Trophoblast cell (in vitro differentiated cells and primary cell): ENCODE measurements at regions not wholly inside any gene's neighbourhood (a gene's known extent, or its start where the extent isn't known, plus 50 kb on each side); places are given as distances from the start of the nearest gene placed in this dataset.
A peak's percentile ranks its signal among the peaks of the same experiment; 100 is the strongest.

Experiments
- DNase-seq, 2 donors: peaks; one replicate each; pipeline ENCODE4 v3.0.0-alpha.2; 2016
- H2AFZ ChIP-seq: 2 replicates; pipeline ENCODE4 v1.6.1; 2013; ENCODE audit warnings: low read length, moderate library complexity, mild to moderate bottlenecking; ENCODE audit not compliant: insufficient read depth, poor library complexity
- H2AK5ac ChIP-seq: 2 replicates; pipeline ENCODE4 v1.6.1; 2013; ENCODE audit warnings: mild to moderate bottlenecking, low read length
- H2BK120ac ChIP-seq: 2 replicates; pipeline ENCODE4 v1.6.1; 2013; ENCODE audit warnings: low read length, mild to moderate bottlenecking, moderate library complexity; ENCODE audit not compliant: insufficient read depth, poor library complexity
- H2BK12ac ChIP-seq: 2 replicates; pipeline ENCODE4 v1.6.1; 2013; ENCODE audit warnings: mild to moderate bottlenecking, low read length, moderate library complexity
- H2BK5ac ChIP-seq: 2 replicates; pipeline ENCODE4 v1.6.1; 2013; ENCODE audit warnings: low read length, low read depth, moderate library complexity, mild to moderate bottlenecking; ENCODE audit not compliant: poor library complexity
- H3K14ac ChIP-seq: 2 replicates; pipeline ENCODE4 v1.6.1; 2013; ENCODE audit warnings: mild to moderate bottlenecking, low read length
- H3K18ac ChIP-seq: 2 replicates; pipeline ENCODE4 v1.6.1; 2013; ENCODE audit warnings: mild to moderate bottlenecking, low read length
- H3K23ac ChIP-seq: 2 replicates; pipeline ENCODE4 v1.6.1; 2013; ENCODE audit warnings: low read length
- H3K27ac ChIP-seq: 2 replicates; pipeline ENCODE4 v1.5.1; 2013; ENCODE audit warnings: low read depth, mild to moderate bottlenecking, inconsistent platforms, low read length, moderate library complexity
- H3K27me3 ChIP-seq: 2 replicates; pipeline ENCODE4 v1.6.1; 2013; ENCODE audit warnings: inconsistent platforms, mild to moderate bottlenecking, low read length, moderate library complexity; ENCODE audit not compliant: insufficient read depth
- H3K36me3 ChIP-seq, 2 experiments: 1 replicate in 1 of 2; 2 replicates in 1 of 2; pipeline ENCODE4 v1.6.1; 2013; ENCODE audit warnings: low read length in 2 of 2, mild to moderate bottlenecking in 2 of 2, moderate library complexity in 1 of 2; ENCODE audit not compliant: insufficient read depth in 2 of 2, control insufficient read depth in 1 of 2
- H3K4ac ChIP-seq: 2 replicates; pipeline ENCODE4 v1.6.1; 2013; ENCODE audit warnings: low read depth, mild to moderate bottlenecking, low read length, moderate library complexity
- H3K4me1 ChIP-seq, 2 experiments: 1 replicate in 1 of 2; 2 replicates in 1 of 2; pipeline ENCODE4 v1.6.1; 2013; ENCODE audit warnings: low read length in 2 of 2, mild to moderate bottlenecking in 2 of 2, moderate library complexity in 1 of 2; ENCODE audit not compliant: insufficient read depth in 2 of 2, control insufficient read depth in 1 of 2
- H3K4me2 ChIP-seq: 2 replicates; pipeline ENCODE4 v1.6.1; 2013; ENCODE audit warnings: inconsistent platforms, mild to moderate bottlenecking, low read length, moderate library complexity
- H3K4me3 ChIP-seq: 2 replicates; pipeline ENCODE4 v1.5.1; 2013; ENCODE audit warnings: mild to moderate bottlenecking, low read depth, low read length, inconsistent platforms
- H3K79me1 ChIP-seq: one replicate; pipeline ENCODE4 v1.6.1; 2013; ENCODE audit warnings: low read length
- H3K79me2 ChIP-seq: 2 replicates; pipeline ENCODE4 v1.6.1; 2013; ENCODE audit warnings: low read length, mild to moderate bottlenecking; ENCODE audit not compliant: control insufficient read depth, insufficient read depth, poor library complexity
- H3K9ac ChIP-seq: 2 replicates; pipeline ENCODE4 v1.6.1; 2013; ENCODE audit warnings: mild to moderate bottlenecking, low read length
- H3K9me3 ChIP-seq: 2 replicates; pipeline ENCODE4 v1.6.1; 2013; ENCODE audit warnings: low read depth, mild to moderate bottlenecking, control low read depth, inconsistent platforms, low read length; ENCODE audit not compliant: insufficient read depth
- H4K12ac ChIP-seq: 2 replicates; pipeline ENCODE4 v1.6.1; 2013; ENCODE audit warnings: low read depth, mild to moderate bottlenecking, low read length, moderate library complexity
- H4K8ac ChIP-seq: 2 replicates; pipeline ENCODE4 v1.6.1; 2013; ENCODE audit warnings: low read depth, mild to moderate bottlenecking, low read length, moderate library complexity
- H4K91ac ChIP-seq: one replicate; pipeline ENCODE4 v1.6.1; 2013; ENCODE audit warnings: low read depth, mild to moderate bottlenecking, low read length, moderate library complexity
- WGBS: extraction: QIAGEN DNeasy Blood & Tissue Kit; methylation state at CpG from one replicate; pipeline ENCODE4 v1.1.7; 2013; ENCODE audit warnings: missing lambda C conversion rate; ENCODE audit not compliant: insufficient read length, insufficient coverage; ENCODE audit errors: extremely low coverage; 5-methylcytosine and 5-hydroxymethylcytosine counted together

DNA sequence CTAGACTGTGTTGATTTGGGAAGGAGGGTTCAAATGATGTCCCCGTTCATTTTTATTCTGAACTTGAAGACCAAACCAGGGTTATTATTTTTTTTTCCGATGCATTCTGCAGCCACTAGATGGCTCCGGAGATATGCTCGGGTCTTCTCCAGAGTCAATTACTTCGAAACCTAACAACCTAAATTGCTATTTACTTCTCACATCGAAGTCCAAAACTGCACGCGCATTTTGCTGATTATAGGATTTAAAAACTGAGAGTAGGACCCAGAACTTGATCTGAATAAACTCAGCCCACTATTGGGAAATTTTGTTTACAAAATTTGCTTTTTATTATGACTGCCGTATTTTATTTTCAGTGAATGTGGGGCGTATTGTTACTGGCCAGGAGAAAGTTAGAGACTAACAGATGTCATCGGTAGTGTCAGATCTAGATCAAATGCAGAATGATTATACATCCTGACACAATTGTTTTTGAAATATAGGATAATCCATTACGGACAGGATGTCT lies 263.8 kb downstream of the HS3ST3A1 start:
- no peaks in the 10 kb centered on the region for H3K9me3 ChIP-seq
- no peak overlapping the region for H2AK5ac ChIP-seq
- H3K14ac ChIP-seq, result no peak overlapping the region
- peak in 1 of 2 donors; percentile 75 for DNase-seq
- peak overlapping the region; percentile 21 for H3K4me2 ChIP-seq
- no peak overlapping the region for H4K8ac ChIP-seq
- H3K79me1 ChIP-seq, result no peaks in the 10 kb centered on the region
- no peak overlapping the region for H3K27ac ChIP-seq
- H3K36me3 ChIP-seq, result no peaks in the 10 kb centered on the region
- no peaks in the 10 kb centered on the region for H3K4me1 ChIP-seq
- no peak overlapping the region for H4K91ac ChIP-seq
- H2AFZ ChIP-seq, result no peak overlapping the region
- no peak overlapping the region for H4K12ac ChIP-seq
- no peak overlapping the region for H3K4ac ChIP-seq
- no peak overlapping the region for H3K4me3 ChIP-seq
- H2BK12ac ChIP-seq, result no peak overlapping the region
- no peak overlapping the region for H3K18ac ChIP-seq
- no peak overlapping the region for H2BK5ac ChIP-seq
- H2BK120ac ChIP-seq, result no peak overlapping the region
- no peaks in the 10 kb centered on the region for H3K79me2 ChIP-seq
- no CpG with 5 or more reads among the region's 12 CpGs for WGBS
- no peak overlapping the region for H3K23ac ChIP-seq
- H3K9ac ChIP-seq, result no peak overlapping the region
- no peaks in the 10 kb centered on the region for H3K27me3 ChIP-seq

DNA sequence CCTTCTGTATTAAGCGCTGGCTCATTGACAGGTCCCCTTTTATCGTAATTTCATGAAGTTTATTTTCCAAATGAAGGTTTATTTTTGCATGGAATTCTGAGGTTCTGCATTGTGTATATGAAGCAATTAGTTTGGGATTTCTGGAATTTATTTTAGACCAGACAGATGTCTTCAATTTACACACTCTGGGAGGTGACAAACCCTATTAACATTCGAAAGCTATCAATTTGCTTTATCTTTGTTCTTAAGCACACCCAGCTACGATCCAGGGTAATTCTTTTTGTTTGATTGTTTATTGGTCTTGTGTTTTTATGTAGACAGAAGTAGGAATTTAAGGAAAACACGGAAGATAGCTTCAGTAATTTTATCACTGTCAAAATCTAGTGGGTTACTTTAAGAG lies 264.6 kb downstream of the HS3ST3A1 start:
- H3K27me3 ChIP-seq, result no peaks in the 10 kb centered on the region
- no peak overlapping the region for H3K18ac ChIP-seq
- H2BK5ac ChIP-seq, result no peak overlapping the region
- H3K36me3 ChIP-seq, result no peaks in the 10 kb centered on the region
- no peaks in the 10 kb centered on the region for H3K79me1 ChIP-seq
- no peak overlapping the region for H3K23ac ChIP-seq
- H3K4ac ChIP-seq, result no peak overlapping the region
- H2BK12ac ChIP-seq, result no peak overlapping the region
- no peak overlapping the region for H2BK120ac ChIP-seq
- H3K27ac ChIP-seq, result no peak overlapping the region
- H3K9ac ChIP-seq, result no peak overlapping the region
- no peak overlapping the region for H3K4me2 ChIP-seq
- no peak overlapping the region for H3K4me3 ChIP-seq
- no peaks in the 10 kb centered on the region for H3K4me1 ChIP-seq
- H3K14ac ChIP-seq, result no peak overlapping the region
- no peak overlapping the region for H4K8ac ChIP-seq
- WGBS, result no CpG with 5 or more reads among the region's 5 CpGs
- H4K12ac ChIP-seq, result no peak overlapping the region
- H3K79me2 ChIP-seq, result no peaks in the 10 kb centered on the region
- H2AFZ ChIP-seq, result no peak overlapping the region
- no peaks in the 10 kb centered on the region for H3K9me3 ChIP-seq
- no peak overlapping the region for H4K91ac ChIP-seq
- H2AK5ac ChIP-seq, result no peak overlapping the region
- no peak for DNase-seq

DNA sequence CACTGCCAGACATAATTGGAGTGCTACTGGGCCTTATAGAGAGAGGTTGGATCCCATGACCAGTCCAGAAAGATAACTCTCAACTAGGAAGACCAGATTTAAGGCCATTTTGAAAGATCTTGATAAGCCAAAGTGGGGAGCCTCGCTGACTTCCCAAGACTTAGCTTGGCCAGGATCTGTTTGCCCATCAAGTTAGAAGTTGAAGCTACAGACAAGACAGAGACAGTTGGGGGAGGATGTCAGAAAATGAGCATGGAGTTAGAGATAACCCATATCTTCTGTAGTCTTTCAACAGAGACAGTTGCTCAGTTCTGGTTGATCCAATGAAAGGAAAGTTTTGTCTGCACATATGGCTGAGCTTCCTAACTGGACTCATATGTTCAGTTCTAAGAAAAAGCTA lies 267.4 kb downstream of the HS3ST3A1 start:
- no peak overlapping the region for H2BK12ac ChIP-seq
- H3K27ac ChIP-seq, result no peak overlapping the region
- no peaks in the 10 kb centered on the region for H3K4me1 ChIP-seq
- H3K79me2 ChIP-seq, result no peaks in the 10 kb centered on the region
- no peak overlapping the region for H3K23ac ChIP-seq
- H3K4me2 ChIP-seq, result no peak overlapping the region
- no CpG with 5 or more reads among the region's 1 CpG for WGBS
- no peaks in the 10 kb centered on the region for H3K27me3 ChIP-seq
- H3K14ac ChIP-seq, result no peak overlapping the region
- H4K91ac ChIP-seq, result no peak overlapping the region
- no peak for DNase-seq
- H3K18ac ChIP-seq, result no peak overlapping the region
- H4K8ac ChIP-seq, result no peak overlapping the region
- H2AFZ ChIP-seq, result no peak overlapping the region
- H2AK5ac ChIP-seq, result no peak overlapping the region
- no peak overlapping the region for H2BK120ac ChIP-seq
- no peak overlapping the region for H2BK5ac ChIP-seq
- H3K4ac ChIP-seq, result no peak overlapping the region
- no peak overlapping the region for H3K4me3 ChIP-seq
- H3K9me3 ChIP-seq, result no peaks in the 10 kb centered on the region
- no peak overlapping the region for H3K9ac ChIP-seq
- no peaks in the 10 kb centered on the region for H3K36me3 ChIP-seq
- no peak overlapping the region for H4K12ac ChIP-seq
- no peaks in the 10 kb centered on the region for H3K79me1 ChIP-seq

DNA sequence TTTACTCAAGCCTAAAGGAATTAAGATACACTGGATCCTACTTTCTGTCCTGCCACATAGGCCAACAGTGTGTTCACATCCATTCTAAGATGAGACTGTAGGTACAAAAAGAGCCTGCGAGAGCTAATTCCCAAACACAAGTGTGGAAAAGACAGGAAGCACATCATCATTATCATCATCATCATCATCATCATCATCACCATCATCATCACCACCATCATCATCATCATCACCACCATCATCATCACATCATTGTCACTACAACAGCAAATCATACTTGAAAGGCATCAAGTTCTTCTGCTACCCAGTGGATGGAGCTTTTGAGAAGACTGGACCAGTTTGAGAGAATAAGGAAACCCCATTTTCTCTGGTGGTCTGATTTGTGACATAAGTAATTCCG lies 268.1 kb downstream of the HS3ST3A1 start:
- Histone ChIP-seq H3K36me3 (no peaks in the 10 kb centered on the region), H2BK12ac (no peak overlapping the region), H4K8ac (no peak overlapping the region), H3K27me3 (no peaks in the 10 kb centered on the region), H3K4me1 (no peaks in the 10 kb centered on the region), H3K18ac (no peak overlapping the region), H2AK5ac (no peak overlapping the region), H3K27ac (no peak overlapping the region), H3K4ac (no peak overlapping the region), H4K12ac (no peak overlapping the region), H2BK120ac (no peak overlapping the region), H3K14ac (no peak overlapping the region), H3K4me2 (no peak overlapping the region), H2BK5ac (no peak overlapping the region), H2AFZ (no peak overlapping the region), H3K4me3 (no peak overlapping the region), H4K91ac (no peak overlapping the region), H3K79me2 (no peaks in the 10 kb centered on the region), H3K9me3 (no peaks in the 10 kb centered on the region), H3K79me1 (no peaks in the 10 kb centered on the region), H3K23ac (no peak overlapping the region), H3K9ac (no peak overlapping the region)
- no CpG with 5 or more reads among the region's 2 CpGs for WGBS
- DNase-seq, result no peak
